Pons (tissue), 1 donor: ENCODE measurements at regions not wholly inside any gene's neighbourhood (a gene's known extent, or its start where the extent isn't known, plus 50 kb on each side); places are given as distances from the start of the nearest gene placed in this dataset.

Experiments
- DNase-seq: peaks from one replicate; pipeline ENCODE4 v3.0.0-alpha.2; 2016; ENCODE audit warnings: low spot score

- no peak for DNase-seq
Observed at GRCh38 chr2:220053919-220054318, 426.5 kb downstream of the SLC4A3 start.

GRCh38 chr2:220057391-220057790 lies 430.0 kb downstream of the SLC4A3 start:
- no peak for DNase-seq

GRCh38 chr2:220057916-220058315 lies 430.5 kb downstream of the SLC4A3 start:
- no peak for DNase-seq

GRCh38 chr2:220064111-220065030 lies 436.9 kb downstream of the SLC4A3 start:
- no peak for DNase-seq

- DNase-seq: no peak
Observed at GRCh38 chr2:220065581-220065980, 438.2 kb downstream of the SLC4A3 start.

GRCh38 chr2:220068846-220069245 lies 441.4 kb downstream of the SLC4A3 start:
- DNase-seq: no peak

- DNase-seq: no peak
Observed at GRCh38 chr2:220070349-220070748, 442.9 kb downstream of the SLC4A3 start.

GRCh38 chr2:220071696-220072095 lies 444.3 kb downstream of the SLC4A3 start:
- no peak for DNase-seq

GRCh38 chr2:220072669-220073220 lies 445.3 kb downstream of the SLC4A3 start:
- DNase-seq: no peak

GRCh38 chr2:220075835-220076234 lies 448.4 kb downstream of the SLC4A3 start:
- no peak for DNase-seq

GRCh38 chr2:220076734-220077133 lies 449.3 kb downstream of the SLC4A3 start:
- no peak for DNase-seq

- no peak for DNase-seq
Observed at GRCh38 chr2:220077488-220077887, 450.1 kb downstream of the SLC4A3 start.

- DNase-seq: no peak
Observed at GRCh38 chr2:220078439-220078838, 451.0 kb downstream of the SLC4A3 start.

GRCh38 chr2:220079595-220079994 lies 452.2 kb downstream of the SLC4A3 start:
- no peak for DNase-seq

- no peak for DNase-seq
Observed at GRCh38 chr2:220081171-220081570, 453.7 kb downstream of the SLC4A3 start.

- DNase-seq: no peak
Observed at GRCh38 chr2:220090050-220090449, 462.6 kb downstream of the SLC4A3 start.

- DNase-seq: no peak
Observed at GRCh38 chr2:220096406-220096805, 469.0 kb downstream of the SLC4A3 start.

GRCh38 chr2:220101980-220102379 lies 474.6 kb downstream of the SLC4A3 start:
- DNase-seq: no peak

GRCh38 chr2:220103596-220103995 lies 476.2 kb downstream of the SLC4A3 start:
- no peak for DNase-seq

- peak; percentile 12 for DNase-seq
Observed at GRCh38 chr2:220104871-220105351, 477.5 kb downstream of the SLC4A3 start.

GRCh38 chr2:220106065-220106464 lies 478.6 kb downstream of the SLC4A3 start:
- DNase-seq: no peak

- no peak for DNase-seq
Observed at GRCh38 chr2:220107380-220107791, 480.0 kb downstream of the SLC4A3 start.

GRCh38 chr2:220114443-220114842 lies 487.0 kb downstream of the SLC4A3 start:
- DNase-seq: no peak
